ENCODE measurements at regions not wholly inside any gene's neighbourhood (a gene's known extent, or its start where the extent isn't known, plus 50 kb on each side); places are given as distances from the start of the nearest gene placed in this dataset.

DNA sequence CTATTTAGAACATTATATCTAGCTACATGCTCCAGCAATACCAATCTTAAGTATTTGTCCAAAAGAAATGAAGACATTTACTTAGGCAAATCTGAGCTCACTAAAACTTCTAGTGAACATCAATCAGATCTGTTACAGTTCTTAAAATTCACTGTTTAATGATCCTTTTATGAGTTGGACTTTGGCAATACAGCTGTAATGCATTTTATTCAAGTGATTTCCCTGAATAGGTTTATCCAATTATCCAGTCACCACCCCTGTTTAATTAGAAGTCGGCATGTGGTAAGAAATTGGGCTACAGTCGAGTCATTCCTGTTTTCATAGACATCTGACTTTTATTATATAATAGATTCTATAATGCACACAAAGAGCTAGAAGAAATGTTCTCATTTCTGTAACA, 1029.0 kb upstream of the TENM4 start:
- H3K9me3 Mint-ChIP-seq (ENCODE audit: unreplicated experiment), result peaks cover 7% of the 10 kb centered on the region
- H3K4me1 Mint-ChIP-seq (ENCODE audit: insufficient read depth, unreplicated experiment), result no peaks in the 10 kb centered on the region
- ChIA-PET CTCF (interaction anchor here (0.6 kb wide), 1 partner anchor 660 kb away, joined by 3 read pairs; no protein-coding TSS in a partner anchor), POLR2A (no interaction called here)
- TF ChIP-seq, protein P1, sequence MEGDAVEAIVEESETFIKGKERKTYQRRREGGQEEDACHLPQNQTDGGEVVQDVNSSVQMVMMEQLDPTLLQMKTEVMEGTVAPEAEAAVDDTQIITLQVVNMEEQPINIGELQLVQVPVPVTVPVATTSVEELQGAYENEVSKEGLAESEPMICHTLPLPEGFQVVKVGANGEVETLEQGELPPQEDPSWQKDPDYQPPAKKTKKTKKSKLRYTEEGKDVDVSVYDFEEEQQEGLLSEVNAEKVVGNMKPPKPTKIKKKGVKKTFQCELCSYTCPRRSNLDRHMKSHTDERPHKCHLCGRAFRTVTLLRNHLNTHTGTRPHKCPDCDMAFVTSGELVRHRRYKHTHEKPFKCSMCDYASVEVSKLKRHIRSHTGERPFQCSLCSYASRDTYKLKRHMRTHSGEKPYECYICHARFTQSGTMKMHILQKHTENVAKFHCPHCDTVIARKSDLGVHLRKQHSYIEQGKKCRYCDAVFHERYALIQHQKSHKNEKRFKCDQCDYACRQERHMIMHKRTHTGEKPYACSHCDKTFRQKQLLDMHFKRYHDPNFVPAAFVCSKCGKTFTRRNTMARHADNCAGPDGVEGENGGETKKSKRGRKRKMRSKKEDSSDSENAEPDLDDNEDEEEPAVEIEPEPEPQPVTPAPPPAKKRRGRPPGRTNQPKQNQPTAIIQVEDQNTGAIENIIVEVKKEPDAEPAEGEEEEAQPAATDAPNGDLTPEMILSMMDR (IDR thresholded peaks at IDR 0.05; ENCODE audit: unreplicated experiment), result no peak
- no peak overlapping the region for H3K27ac Mint-ChIP-seq (ENCODE audit: low read depth, unreplicated experiment)
- intact Hi-C loops (cut with micrococcal nuclease), result no loop called here
- no peak for DNase-seq (ENCODE audit: unreplicated experiment)
- no peaks in the 10 kb centered on the region for H3K36me3 Mint-ChIP-seq (ENCODE audit: insufficient read depth, unreplicated experiment)
- no TSS peak for BruUV-seq (replicated peaks)
- no peaks in the 10 kb centered on the region for H3K27me3 Mint-ChIP-seq (ENCODE audit: insufficient read depth, unreplicated experiment)
- no peak overlapping the region for H3K4me3 Mint-ChIP-seq (ENCODE audit: unreplicated experiment)

DNA sequence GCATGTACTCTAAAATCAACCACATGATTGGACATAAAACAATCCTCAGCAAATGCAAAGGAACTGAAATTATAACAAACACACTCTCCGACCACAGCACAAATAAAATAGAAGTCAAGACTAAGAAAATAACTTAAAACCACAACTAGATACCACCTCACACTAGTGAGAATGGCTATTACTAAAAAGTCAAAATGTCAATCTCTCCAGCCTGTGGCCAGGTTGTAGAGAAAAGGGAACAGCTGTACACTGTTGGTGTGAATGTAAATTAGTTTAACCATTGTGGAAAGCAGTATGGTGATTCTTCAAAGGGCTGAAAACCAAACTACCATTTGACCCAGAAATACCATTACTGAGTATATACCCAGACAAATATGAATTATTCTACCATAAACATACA, 1025.7 kb upstream of the TENM4 start:
- Mint-ChIP-seq H3K4me1 (ENCODE audit: insufficient read depth, unreplicated experiment) (peaks cover 5% of the 10 kb centered on the region), H3K27ac (ENCODE audit: low read depth, unreplicated experiment) (no peak overlapping the region), H3K36me3 (ENCODE audit: insufficient read depth, unreplicated experiment) (no peaks in the 10 kb centered on the region), H3K9me3 (ENCODE audit: unreplicated experiment) (peaks cover 7% of the 10 kb centered on the region), H3K4me3 (ENCODE audit: unreplicated experiment) (no peak overlapping the region), H3K27me3 (ENCODE audit: insufficient read depth, unreplicated experiment) (no peaks in the 10 kb centered on the region)
- intact Hi-C loops (cut with micrococcal nuclease), result no loop called here
- ChIA-PET CTCF (interaction anchor here (1.4 kb wide), 1 partner anchor 13 kb away, joined by 3 read pairs; no protein-coding TSS in a partner anchor), POLR2A (no interaction called here)
- TF ChIP-seq, protein P1 (IDR thresholded peaks at IDR 0.05; ENCODE audit: unreplicated experiment), result no peak
- no peak for DNase-seq (ENCODE audit: unreplicated experiment)
- BruUV-seq (replicated peaks), result no TSS peak

DNA sequence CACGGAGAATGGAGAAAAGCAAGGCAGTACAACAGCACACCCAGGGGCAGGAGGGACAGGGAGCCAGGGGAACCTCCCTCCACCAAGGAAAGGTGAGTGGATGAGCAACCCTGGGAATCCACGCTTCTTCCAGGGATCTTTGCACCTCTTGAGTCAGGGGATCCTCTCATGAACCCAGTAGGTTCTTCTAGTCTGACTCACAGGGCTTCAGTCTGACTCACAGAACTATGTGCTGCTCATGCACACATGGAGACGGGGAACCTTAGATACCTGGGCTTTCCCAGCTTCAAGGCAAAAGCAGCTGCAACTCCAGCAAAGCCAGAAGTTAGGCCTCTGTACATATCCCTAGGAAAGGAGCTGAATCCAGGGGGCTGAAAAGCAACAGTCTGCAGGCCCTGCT, 1021.4 kb upstream of the TENM4 start:
- H3K9me3 Mint-ChIP-seq (ENCODE audit: unreplicated experiment), result peaks cover 7% of the 10 kb centered on the region

DNA sequence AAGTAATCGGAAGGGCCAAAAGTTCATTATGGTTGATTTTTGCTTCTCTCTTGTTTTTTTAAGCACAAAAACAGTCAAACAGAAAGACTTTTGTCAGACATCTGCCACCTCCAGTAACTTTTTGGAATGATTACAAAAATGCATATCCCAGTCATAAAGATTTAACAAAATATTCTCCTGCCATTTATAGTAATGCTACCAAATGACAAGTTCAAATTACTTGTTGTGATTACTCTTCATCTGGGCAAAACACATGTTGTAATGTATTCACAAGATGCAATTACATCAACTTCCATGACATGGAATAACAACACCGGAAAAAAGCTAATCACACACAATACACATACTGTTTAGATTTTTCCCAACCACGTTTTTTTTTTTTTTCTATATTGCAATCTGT, 1017.5 kb upstream of the TENM4 start:
- POLR2A ChIA-PET, result no interaction called here
- Mint-ChIP-seq H3K4me1 (ENCODE audit: insufficient read depth, unreplicated experiment) (peaks cover 5% of the 10 kb centered on the region), H3K4me3 (ENCODE audit: unreplicated experiment) (no peak overlapping the region), H3K27me3 (ENCODE audit: insufficient read depth, unreplicated experiment) (no peaks in the 10 kb centered on the region), H3K9me3 (ENCODE audit: unreplicated experiment) (no peaks in the 10 kb centered on the region), H3K27ac (ENCODE audit: low read depth, unreplicated experiment) (no peak overlapping the region), H3K36me3 (ENCODE audit: insufficient read depth, unreplicated experiment) (no peaks in the 10 kb centered on the region)
- CTCF ChIA-PET, result no interaction called here
- no TSS peak for BruUV-seq (replicated peaks)
- TF ChIP-seq, protein P1 (IDR thresholded peaks at IDR 0.05; ENCODE audit: unreplicated experiment), result no peak
- DNase-seq (ENCODE audit: unreplicated experiment), result no peak
- intact Hi-C loops (cut with micrococcal nuclease), result no loop called here

More for the DNA sequence above, 1021.4 kb upstream of the TENM4 start:
- intact Hi-C loops (cut with micrococcal nuclease), result no loop called here
- POLR2A ChIA-PET, result interaction anchor here (0.8 to 1.0 kb wide), 2 partner anchors 14 to 41 kb away, joined by 3 read pairs; no protein-coding TSS in a partner anchor
- CTCF ChIA-PET, result interaction anchor here (0.6 kb wide), 1 partner anchor 1682 kb away, joined by 5 read pairs; no protein-coding TSS in a partner anchor
- DNase-seq (ENCODE audit: unreplicated experiment), result peak; percentile 63
- H3K27ac Mint-ChIP-seq (ENCODE audit: low read depth, unreplicated experiment), result no peak overlapping the region
- H3K4me1 Mint-ChIP-seq (ENCODE audit: insufficient read depth, unreplicated experiment), result peaks cover 5% of the 10 kb centered on the region
- no TSS peak for BruUV-seq (replicated peaks)
- TF ChIP-seq, protein P1 (IDR thresholded peaks at IDR 0.05; ENCODE audit: unreplicated experiment), result no peak
- no peaks in the 10 kb centered on the region for H3K27me3 Mint-ChIP-seq (ENCODE audit: insufficient read depth, unreplicated experiment)
- H3K36me3 Mint-ChIP-seq (ENCODE audit: insufficient read depth, unreplicated experiment), result no peaks in the 10 kb centered on the region
- no peak overlapping the region for H3K4me3 Mint-ChIP-seq (ENCODE audit: unreplicated experiment)

Data from MCF 10A (cell line).